HG03095 (cell line): ENCODE measurements at regions not wholly inside any gene's neighbourhood (a gene's known extent, or its start where the extent isn't known, plus 50 kb on each side); places are given as distances from the start of the nearest gene placed in this dataset.
"Not testable (repeated sequence)": the region's sequence is repeated elsewhere in the genome, so short reads cannot be mapped to it uniquely, and the experiment has no call there.

Experiments used
- ATAC-seq: cut with Tn5 transposase; IDR thresholded peaks from one replicate; pipeline ENCODE4 v1.9.1; 2021; ENCODE audit warnings: moderate library complexity; ENCODE audit not compliant: unreplicated experiment

GRCh38 chr2:153532140-153532539 is 53.6 kb upstream of the RPRM start:
- ATAC-seq: no peak

GRCh38 chr2:153533803-153534202 is 55.2 kb upstream of the RPRM start:
- not testable (repeated sequence) for ATAC-seq

- not testable (repeated sequence) for ATAC-seq
These were observed 56.0 kb upstream of the RPRM start for GRCh38 chr2:153534590-153534989.

GRCh38 chr2:153536115-153536514 is 57.6 kb upstream of the RPRM start:
- no peak for ATAC-seq

- ATAC-seq: not testable (repeated sequence)
These were observed 59.5 kb upstream of the RPRM start for GRCh38 chr2:153538102-153538501.

GRCh38 chr2:153543635-153544071 is 65.1 kb upstream of the RPRM start:
- peak; percentile 97 for ATAC-seq

GRCh38 chr2:153546358-153546757 is 67.8 kb upstream of the RPRM start:
- no peak for ATAC-seq

GRCh38 chr2:153548536-153548935 is 70.0 kb upstream of the RPRM start:
- no peak for ATAC-seq

- no peak for ATAC-seq
These were observed 73.1 kb upstream of the RPRM start for GRCh38 chr2:153551698-153552097.

GRCh38 chr2:153557211-153557610 is 78.6 kb upstream of the RPRM start:
- no peak for ATAC-seq

- no peak for ATAC-seq
These were observed 79.2 kb upstream of the RPRM start for GRCh38 chr2:153557714-153558113.

- ATAC-seq: no peak
These were observed 79.7 kb upstream of the RPRM start for GRCh38 chr2:153558247-153558646.

- no peak for ATAC-seq
These were observed 88.8 kb upstream of the RPRM start for GRCh38 chr2:153567367-153567766.

- ATAC-seq: no peak
These were observed 89.5 kb upstream of the RPRM start for GRCh38 chr2:153568105-153568504.

- ATAC-seq: no peak
These were observed 96.8 kb upstream of the RPRM start for GRCh38 chr2:153575171-153575853.

- ATAC-seq: no peak
These were observed 105.7 kb upstream of the RPRM start for GRCh38 chr2:153584244-153584643.

GRCh38 chr2:153588408-153588807 is 109.8 kb upstream of the RPRM start:
- no peak for ATAC-seq

- no peak for ATAC-seq
These were observed 111.0 kb upstream of the RPRM start for GRCh38 chr2:153589586-153589985.

- not testable (repeated sequence) for ATAC-seq
These were observed 114.5 kb upstream of the RPRM start for GRCh38 chr2:153593086-153593485.

- no peak for ATAC-seq
These were observed 117.4 kb upstream of the RPRM start for GRCh38 chr2:153595939-153596338.

- no peak for ATAC-seq
These were observed 123.2 kb upstream of the RPRM start for GRCh38 chr2:153601812-153602211.

GRCh38 chr2:153604133-153604532 is 125.6 kb upstream of the RPRM start:
- no peak for ATAC-seq

- ATAC-seq: no peak
These were observed 128.1 kb upstream of the RPRM start for GRCh38 chr2:153606623-153607022.
